HEK293 (cell line): ENCODE measurements at regions not wholly inside any gene's neighbourhood (a gene's known extent, or its start where the extent isn't known, plus 50 kb on each side); places are given as distances from the start of the nearest gene placed in this dataset.

Experiments used
- CTCF ChIP-seq: fragments of 450-650 bp; formaldehyde crosslinking; IDR thresholded peaks from 2 replicates; pipeline ENCODE4 v1.5.1; 2016; ENCODE audit warnings: missing biosample characterization, missing genetic modification characterization
- MYNN ChIP-seq: fragments of 450-650 bp; formaldehyde crosslinking; IDR thresholded peaks from 2 replicates; pipeline ENCODE4 v1.5.1; 2016; ENCODE audit warnings: missing biosample characterization, missing genetic modification characterization, borderline replicate concordance
- PBX3 ChIP-seq: sonication (generic); formaldehyde crosslinking; IDR thresholded peaks from 2 replicates; pipeline ENCODE4 v1.8.1; 2022; ENCODE audit warnings: mild to moderate bottlenecking, moderate library complexity, missing genetic modification reagents
- PRDM4 ChIP-seq: fragments of 450-650 bp; formaldehyde crosslinking; IDR thresholded peaks from 2 replicates; pipeline ENCODE4 v1.5.1; 2017; ENCODE audit warnings: missing biosample characterization, missing genetic modification characterization
- TCF7L2 ChIP-seq: IDR thresholded peaks from 2 replicates; pipeline ENCODE4 v1.6.1; 2011; ENCODE audit warnings: low read depth, mild to moderate bottlenecking, inconsistent platforms, low read length, moderate library complexity, borderline replicate concordance
- ZBTB7A ChIP-seq: fragments of 450-650 bp; formaldehyde crosslinking; IDR thresholded peaks from 2 replicates; pipeline ENCODE4 v1.5.1; 2016; ENCODE audit warnings: low read depth, missing biosample characterization, missing genetic modification characterization
- ZEB2 ChIP-seq: fragments of 450-650 bp; formaldehyde crosslinking; IDR thresholded peaks from 2 replicates; pipeline ENCODE4 v1.5.1; 2016; ENCODE audit warnings: missing biosample characterization, missing genetic modification characterization
- ZFP37 ChIP-seq: fragments of 450-650 bp; formaldehyde crosslinking; IDR thresholded peaks from 2 replicates; pipeline ENCODE4 v1.5.1; 2016; ENCODE audit warnings: missing biosample characterization, missing genetic modification characterization
- ZNF274 ChIP-seq, 2 experiments: fragments of 200-500 bp in 1 of 2; fragments of 450-650 bp in 1 of 2; sonication (Bioruptor generic) in 1 of 2; formaldehyde crosslinking in 1 of 2; IDR thresholded peaks; 2 replicates each; pipeline versions ENCODE4 v1.5.1 to v1.6.1; 2014 to 2016; ENCODE audit warnings: borderline replicate concordance in 1 of 2, inconsistent platforms in 1 of 2, low read length in 1 of 2, missing biosample characterization in 1 of 2, missing genetic modification characterization in 1 of 2
- ZNF707 ChIP-seq: fragments of 450-650 bp; formaldehyde crosslinking; IDR thresholded peaks from 2 replicates; pipeline ENCODE4 v1.5.1; 2016; ENCODE audit warnings: missing biosample characterization, missing genetic modification characterization
- ZNF791 ChIP-seq: fragments of 450-650 bp; formaldehyde crosslinking; IDR thresholded peaks from 2 replicates; pipeline ENCODE4 v1.5.1; 2016; ENCODE audit warnings: missing biosample characterization, missing genetic modification characterization
- ZNF843 ChIP-seq: fragments of 450-650 bp; formaldehyde crosslinking; IDR thresholded peaks from 2 replicates; pipeline ENCODE4 v1.5.1; 2016; ENCODE audit warnings: missing biosample characterization, missing genetic modification characterization

- TF ChIP-seq ZNF274 (IDR thresholded peaks at IDR 0.05; ENCODE audit: low read length): no peak
- no peak for TF ChIP-seq ZNF274 (tag by site-specific recombination; IDR thresholded peaks at IDR 0.05; ENCODE audit: borderline replicate concordance)
- no peak for TF ChIP-seq MYNN (tag by site-specific recombination)
- no peak for TF ChIP-seq CTCF (tag by site-specific recombination)
- no peak for TF ChIP-seq TCF7L2
- no peak for TF ChIP-seq ZBTB7A (tag by site-specific recombination)
- TF ChIP-seq ZNF707 (tag by site-specific recombination): no peak
- TF ChIP-seq ZEB2 (tag by site-specific recombination): no peak
- no peak for TF ChIP-seq PRDM4 (tag by site-specific recombination)
- TF ChIP-seq ZFP37: no peak
- TF ChIP-seq PBX3: no peak
- TF ChIP-seq ZNF843 (tag by site-specific recombination): no peak
- TF ChIP-seq ZNF791: no peak
Observed at GRCh38 chr20:54276577-54277169, 68.8 kb downstream of the PFDN4 start.
